Panc1 (cell line): ENCODE measurements at regions not wholly inside any gene's neighbourhood (a gene's known extent, or its start where the extent isn't known, plus 50 kb on each side); places are given as distances from the start of the nearest gene placed in this dataset.

Experiments
- ATAC-seq: fragments of 200-7000 bp; cut with Tn5 transposase; 2 replicates; pipeline ENCODE4 v1.9.1; 2020; ENCODE audit warnings: mild to moderate bottlenecking, moderate library complexity
- BruUV-seq: library from RNA; stranded (reverse); fragments of 400-500 nt; replicated peaks from 2 replicates; lab custom pipeline; 2021; lab: Mats Ljungman, UMichigan
- CTCF ChIA-PET: fragments of 300-600 bp; sonication (Branson Sonifier 250); formaldehyde crosslinking; loops from one replicate; lab custom pipeline; 2022; ENCODE audit warnings: antibody characterized with exemption; lab: Charles Lee
- POLR2A ChIA-PET: fragments of 300-600 bp; sonication (Branson Sonifier 250); formaldehyde crosslinking; loops from one replicate; lab custom pipeline; 2022; ENCODE audit warnings: antibody characterized with exemption; lab: Charles Lee
- DNase-seq: peaks from one replicate; pipeline ENCODE4 v3.0.0-alpha.2; 2010; ENCODE audit warnings: low read depth, low spot score
- H3K27ac ChIP-seq: 2 replicates; pipeline ENCODE4 v1.5.1; 2011; ENCODE audit warnings: mild to moderate bottlenecking, low read length, inconsistent platforms
- H3K27me3 ChIP-seq: fragments of 200-500 bp; sonication (Bioruptor generic); 2 replicates; pipeline ENCODE4 v1.6.0; 2014; ENCODE audit warnings: low read length, inconsistent platforms; ENCODE audit not compliant: control insufficient read depth, insufficient read depth
- H3K36me3 ChIP-seq: fragments of 200-500 bp; sonication (Bioruptor generic); 2 replicates; pipeline ENCODE4 v1.5.1; 2014; ENCODE audit warnings: inconsistent platforms, mild to moderate bottlenecking, low read length, moderate library complexity; ENCODE audit not compliant: control insufficient read depth, insufficient read depth
- H3K4me1 ChIP-seq: 2 replicates; pipeline ENCODE4 v1.5.1; 2011; ENCODE audit warnings: inconsistent platforms, mild to moderate bottlenecking, low read length, moderate library complexity; ENCODE audit not compliant: control insufficient read depth, insufficient read depth
- H3K4me3 ChIP-seq, 2 experiments: 2 replicates each; pipeline ENCODE4 v1.5.1; 2011 to 2012; ENCODE audit warnings: low read depth in 2 of 2, low read length in 2 of 2, mild to moderate bottlenecking in 2 of 2, inconsistent platforms in 1 of 2, moderate library complexity in 1 of 2
- H3K9me3 ChIP-seq: fragments of 200-500 bp; sonication (Bioruptor generic); 2 replicates; pipeline ENCODE4 v1.5.1; 2014; ENCODE audit warnings: low read depth, mild to moderate bottlenecking, inconsistent platforms, low read length, moderate library complexity; ENCODE audit not compliant: control insufficient read depth, insufficient read depth
- POLR2AphosphoS5 ChIP-seq: IDR thresholded peaks from 2 replicates; pipeline ENCODE4 v1.6.1; 2012; ENCODE audit warnings: mild to moderate bottlenecking, low read depth, low read length, moderate library complexity
- SIN3A ChIP-seq: IDR thresholded peaks from 2 replicates; pipeline ENCODE4 v1.6.1; 2012; ENCODE audit warnings: low read depth, mild to moderate bottlenecking, low read length, moderate library complexity, borderline replicate concordance; ENCODE audit not compliant: insufficient read depth
- TCF7L2 ChIP-seq: IDR thresholded peaks from 2 replicates; pipeline ENCODE4 v1.6.1; 2011; ENCODE audit warnings: mild to moderate bottlenecking, low read depth, low read length, inconsistent platforms
- in situ Hi-C: cut with HindIII; loops from 2 replicates; pipeline ENCODE4 v1.10.0; 2016; ENCODE audit warnings: low sequenced_read_pairs, low pct_unique_long_range_greater_than_20kb
- intact Hi-C: fragments of 100-400 bp; cut with micrococcal nuclease; formaldehyde crosslinking; loops from one replicate; pipeline ENCODE4 v1.10.0; 2022; ENCODE audit not compliant: unreplicated experiment
- TF ChIP-seq, protein P1 (sequence below), 2 experiments: IDR thresholded peaks; 2 replicates each; pipeline ENCODE4 v1.6.1; 2011 to 2012; ENCODE audit warnings: low read depth in 2 of 2, control low read depth in 1 of 2, low read length in 1 of 2, mild to moderate bottlenecking in 1 of 2, moderate library complexity in 1 of 2; ENCODE audit not compliant: insufficient read depth in 1 of 2
- TF ChIP-seq, protein P2 (sequence below): fragments of 450-650 bp; IDR thresholded peaks from 2 replicates; pipeline ENCODE4 v1.5.1; 2017; ENCODE audit warnings: mild to moderate bottlenecking

DNA sequence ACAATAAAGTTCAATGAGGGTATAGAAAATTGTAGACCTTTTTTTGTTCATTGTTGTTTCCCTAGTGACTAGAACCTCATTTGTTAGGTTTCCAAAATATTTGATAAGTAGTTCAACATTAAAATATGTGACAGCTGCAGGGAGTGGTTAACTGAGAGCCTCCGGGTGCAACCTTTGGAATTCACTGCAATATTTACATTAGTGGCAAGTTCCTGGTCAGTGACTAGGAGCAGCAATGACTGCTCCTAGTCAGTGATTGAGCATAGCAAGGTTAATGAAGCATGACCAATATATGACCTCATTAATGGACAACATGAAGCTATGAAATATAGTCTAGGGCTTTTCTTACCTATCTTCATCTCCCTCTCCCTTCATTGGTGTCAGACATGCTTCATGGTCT, 65.8 kb upstream of the FAM47A start:
- no TSS peak for BruUV-seq
- H3K27ac ChIP-seq = no peak overlapping the region
- H3K4me3 ChIP-seq = no peak overlapping the region
- no peaks in the 10 kb centered on the region for H3K27me3 ChIP-seq
- H3K36me3 ChIP-seq = no peaks in the 10 kb centered on the region
- DNase-seq = no peak
- CTCF ChIA-PET = no interaction called here
- no peaks in the 10 kb centered on the region for H3K9me3 ChIP-seq
- no peak for ATAC-seq
- intact Hi-C loops (no loop called here), in situ Hi-C loops (no loop called here)
- POLR2A ChIA-PET = no interaction called here
- H3K4me1 ChIP-seq = no peaks in the 10 kb centered on the region
- no peak for TF ChIP-seq TCF7L2
- TF ChIP-seq, protein P1, sequence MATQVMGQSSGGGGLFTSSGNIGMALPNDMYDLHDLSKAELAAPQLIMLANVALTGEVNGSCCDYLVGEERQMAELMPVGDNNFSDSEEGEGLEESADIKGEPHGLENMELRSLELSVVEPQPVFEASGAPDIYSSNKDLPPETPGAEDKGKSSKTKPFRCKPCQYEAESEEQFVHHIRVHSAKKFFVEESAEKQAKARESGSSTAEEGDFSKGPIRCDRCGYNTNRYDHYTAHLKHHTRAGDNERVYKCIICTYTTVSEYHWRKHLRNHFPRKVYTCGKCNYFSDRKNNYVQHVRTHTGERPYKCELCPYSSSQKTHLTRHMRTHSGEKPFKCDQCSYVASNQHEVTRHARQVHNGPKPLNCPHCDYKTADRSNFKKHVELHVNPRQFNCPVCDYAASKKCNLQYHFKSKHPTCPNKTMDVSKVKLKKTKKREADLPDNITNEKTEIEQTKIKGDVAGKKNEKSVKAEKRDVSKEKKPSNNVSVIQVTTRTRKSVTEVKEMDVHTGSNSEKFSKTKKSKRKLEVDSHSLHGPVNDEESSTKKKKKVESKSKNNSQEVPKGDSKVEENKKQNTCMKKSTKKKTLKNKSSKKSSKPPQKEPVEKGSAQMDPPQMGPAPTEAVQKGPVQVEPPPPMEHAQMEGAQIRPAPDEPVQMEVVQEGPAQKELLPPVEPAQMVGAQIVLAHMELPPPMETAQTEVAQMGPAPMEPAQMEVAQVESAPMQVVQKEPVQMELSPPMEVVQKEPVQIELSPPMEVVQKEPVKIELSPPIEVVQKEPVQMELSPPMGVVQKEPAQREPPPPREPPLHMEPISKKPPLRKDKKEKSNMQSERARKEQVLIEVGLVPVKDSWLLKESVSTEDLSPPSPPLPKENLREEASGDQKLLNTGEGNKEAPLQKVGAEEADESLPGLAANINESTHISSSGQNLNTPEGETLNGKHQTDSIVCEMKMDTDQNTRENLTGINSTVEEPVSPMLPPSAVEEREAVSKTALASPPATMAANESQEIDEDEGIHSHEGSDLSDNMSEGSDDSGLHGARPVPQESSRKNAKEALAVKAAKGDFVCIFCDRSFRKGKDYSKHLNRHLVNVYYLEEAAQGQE (IDR thresholded peaks at IDR 0.05; ENCODE audit: insufficient read depth in 1 of 2, low read depth in 2 of 2, low read length in 1 of 2) = no peak
- TF ChIP-seq POLR2AphosphoS5 = no peak
- TF ChIP-seq, protein P2, sequence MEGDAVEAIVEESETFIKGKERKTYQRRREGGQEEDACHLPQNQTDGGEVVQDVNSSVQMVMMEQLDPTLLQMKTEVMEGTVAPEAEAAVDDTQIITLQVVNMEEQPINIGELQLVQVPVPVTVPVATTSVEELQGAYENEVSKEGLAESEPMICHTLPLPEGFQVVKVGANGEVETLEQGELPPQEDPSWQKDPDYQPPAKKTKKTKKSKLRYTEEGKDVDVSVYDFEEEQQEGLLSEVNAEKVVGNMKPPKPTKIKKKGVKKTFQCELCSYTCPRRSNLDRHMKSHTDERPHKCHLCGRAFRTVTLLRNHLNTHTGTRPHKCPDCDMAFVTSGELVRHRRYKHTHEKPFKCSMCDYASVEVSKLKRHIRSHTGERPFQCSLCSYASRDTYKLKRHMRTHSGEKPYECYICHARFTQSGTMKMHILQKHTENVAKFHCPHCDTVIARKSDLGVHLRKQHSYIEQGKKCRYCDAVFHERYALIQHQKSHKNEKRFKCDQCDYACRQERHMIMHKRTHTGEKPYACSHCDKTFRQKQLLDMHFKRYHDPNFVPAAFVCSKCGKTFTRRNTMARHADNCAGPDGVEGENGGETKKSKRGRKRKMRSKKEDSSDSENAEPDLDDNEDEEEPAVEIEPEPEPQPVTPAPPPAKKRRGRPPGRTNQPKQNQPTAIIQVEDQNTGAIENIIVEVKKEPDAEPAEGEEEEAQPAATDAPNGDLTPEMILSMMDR = no peak
- no peak for TF ChIP-seq SIN3A
